ENCODE measurements at regions not wholly inside any gene's neighbourhood (a gene's known extent, or its start where the extent isn't known, plus 50 kb on each side); places are given as distances from the start of the nearest gene placed in this dataset.

GRCh38 chr18:43904209-43904837 is 627.0 kb upstream of the SYT4 start:
- Mint-ChIP-seq H3K4me1 (ENCODE audit: low read depth) (peaks cover 16% of the 10 kb centered on the region), H3K36me3 (ENCODE audit: low read depth) (no peaks in the 10 kb centered on the region), H3K9me3 (ENCODE audit: low read depth) (no peaks in the 10 kb centered on the region), H3K27ac (ENCODE audit: unreplicated experiment) (no peak overlapping the region), H3K27me3 (ENCODE audit: low read depth) (no peaks in the 10 kb centered on the region), H3K4me3 (ENCODE audit: unreplicated experiment) (no peak overlapping the region)
- DNase-seq (ENCODE audit: low spot score) = no peak
- no peak for TF ChIP-seq CTCF (IDR thresholded peaks at IDR 0.05)

GRCh38 chr18:43914018-43914417 is 636.7 kb upstream of the SYT4 start:
- DNase-seq (ENCODE audit: low spot score) = no peak

GRCh38 chr18:43916984-43917383 is 639.7 kb upstream of the SYT4 start:
- no peak for TF ChIP-seq CTCF (IDR thresholded peaks at IDR 0.05)
- Mint-ChIP-seq H3K4me1 (ENCODE audit: low read depth) (peaks cover 35% of the 10 kb centered on the region), H3K27me3 (ENCODE audit: low read depth) (no peaks in the 10 kb centered on the region), H3K9me3 (ENCODE audit: low read depth) (no peaks in the 10 kb centered on the region), H3K4me3 (ENCODE audit: unreplicated experiment) (no peak overlapping the region), H3K27ac (ENCODE audit: unreplicated experiment) (no peak overlapping the region), H3K36me3 (ENCODE audit: low read depth) (no peaks in the 10 kb centered on the region)
- no peak for DNase-seq (ENCODE audit: low spot score)

More at GRCh38 chr18:43914018-43914417, 636.7 kb upstream of the SYT4 start:
- Mint-ChIP-seq H3K36me3 (ENCODE audit: low read depth) (no peaks in the 10 kb centered on the region), H3K9me3 (ENCODE audit: low read depth) (no peaks in the 10 kb centered on the region), H3K27ac (ENCODE audit: unreplicated experiment) (no peak overlapping the region), H3K27me3 (ENCODE audit: low read depth) (no peaks in the 10 kb centered on the region), H3K4me1 (ENCODE audit: low read depth) (peaks cover 28% of the 10 kb centered on the region), H3K4me3 (ENCODE audit: unreplicated experiment) (no peak overlapping the region)
- no peak for TF ChIP-seq CTCF (IDR thresholded peaks at IDR 0.05)

- Mint-ChIP-seq H3K27me3 (ENCODE audit: low read depth) (no peaks in the 10 kb centered on the region), H3K27ac (ENCODE audit: unreplicated experiment) (no peak overlapping the region), H3K36me3 (ENCODE audit: low read depth) (no peaks in the 10 kb centered on the region), H3K9me3 (ENCODE audit: low read depth) (no peaks in the 10 kb centered on the region), H3K4me3 (ENCODE audit: unreplicated experiment) (no peak overlapping the region), H3K4me1 (ENCODE audit: low read depth) (peaks cover 32% of the 10 kb centered on the region)
- DNase-seq (ENCODE audit: low spot score) = no peak
- no peak for TF ChIP-seq CTCF (IDR thresholded peaks at IDR 0.05)
Observed at GRCh38 chr18:43917520-43917919, 640.2 kb upstream of the SYT4 start.

GRCh38 chr18:43919551-43919950 is 642.3 kb upstream of the SYT4 start:
- H3K9me3 Mint-ChIP-seq (ENCODE audit: low read depth) = no peaks in the 10 kb centered on the region
- H3K27me3 Mint-ChIP-seq (ENCODE audit: low read depth) = no peaks in the 10 kb centered on the region
- no peaks in the 10 kb centered on the region for H3K36me3 Mint-ChIP-seq (ENCODE audit: low read depth)
- H3K4me3 Mint-ChIP-seq (ENCODE audit: unreplicated experiment) = no peak overlapping the region
- peaks cover 17% of the 10 kb centered on the region for H3K4me1 Mint-ChIP-seq (ENCODE audit: low read depth)
- no peak overlapping the region for H3K27ac Mint-ChIP-seq (ENCODE audit: unreplicated experiment)
- no peak for DNase-seq (ENCODE audit: low spot score)
- no peak for TF ChIP-seq CTCF (IDR thresholded peaks at IDR 0.05)

All from chondrocyte (in vitro differentiated cells).